Uterus (tissue), 3 donors: ENCODE measurements at regions not wholly inside any gene's neighbourhood (a gene's known extent, or its start where the extent isn't known, plus 50 kb on each side); places are given as distances from the start of the nearest gene placed in this dataset.

Experiments
- DNase-seq, 2 donors: peaks; one replicate each; pipeline ENCODE4 v3.0.0-alpha.2; 2019 to 2020
- H3K27ac ChIP-seq, 2 donors: fragments of 200-600 bp; sonication (generic); 1 replicate in 1 of 2; 2 replicates in 1 of 2; pipeline ENCODE4 v1.5.1; 2016 to 2018
- H3K27me3 ChIP-seq, 2 donors: fragments of 200-600 bp; sonication (generic); one replicate each; pipeline ENCODE4 v1.5.1; 2018 to 2019; ENCODE audit warnings: control low read depth in 1 of 2
- H3K36me3 ChIP-seq, 2 donors: fragments of 200-600 bp; sonication (generic); one replicate each; pipeline ENCODE4 v1.5.1; 2019; ENCODE audit warnings: control low read depth in 1 of 2
- H3K4me1 ChIP-seq, 2 donors: fragments of 200-600 bp; sonication (generic); one replicate each; pipeline ENCODE4 v1.5.1; 2018 to 2019; ENCODE audit warnings: control low read depth in 1 of 2
- H3K4me3 ChIP-seq, 2 donors: fragments of 200-600 bp; sonication (generic); 1 replicate in 1 of 2; 2 replicates in 1 of 2; pipeline ENCODE4 v1.5.1; 2018 to 2019; ENCODE audit warnings: mild to moderate bottlenecking in 1 of 2
- H3K9me3 ChIP-seq, 2 donors: fragments of 200-600 bp; sonication (generic); one replicate each; pipeline ENCODE4 v1.5.1; 2019; ENCODE audit warnings: control low read depth in 1 of 2
- POLR2A ChIP-seq, 2 donors: fragments of 450-650 bp; IDR thresholded peaks; one replicate each; pipeline ENCODE4 v1.6.1; 2016; ENCODE audit warnings: antibody characterized with exemption in 2 of 2, mild to moderate bottlenecking in 1 of 2, moderate library complexity in 1 of 2
- intact Hi-C: fragments of 100-400 bp; cut with DNase I; formaldehyde crosslinking; loops from one replicate; pipeline ENCODE4 v1.15.1; 2023; ENCODE audit warnings: low total_unique reads
- TF ChIP-seq, protein P1 (sequence below), 4 experiments: fragments of 200-600 bp in 2 of 4; fragments of 450-650 bp in 2 of 4; sonication (generic) in 2 of 4; IDR thresholded peaks; one replicate each; pipeline ENCODE4 v1.5.1; 2016 to 2019; ENCODE audit warnings: antibody characterized with exemption in 4 of 4, mild to moderate bottlenecking in 2 of 4, moderate library complexity in 1 of 4
- donor health status: DM: yes; HTN: yes; CAD: no.

DNA sequence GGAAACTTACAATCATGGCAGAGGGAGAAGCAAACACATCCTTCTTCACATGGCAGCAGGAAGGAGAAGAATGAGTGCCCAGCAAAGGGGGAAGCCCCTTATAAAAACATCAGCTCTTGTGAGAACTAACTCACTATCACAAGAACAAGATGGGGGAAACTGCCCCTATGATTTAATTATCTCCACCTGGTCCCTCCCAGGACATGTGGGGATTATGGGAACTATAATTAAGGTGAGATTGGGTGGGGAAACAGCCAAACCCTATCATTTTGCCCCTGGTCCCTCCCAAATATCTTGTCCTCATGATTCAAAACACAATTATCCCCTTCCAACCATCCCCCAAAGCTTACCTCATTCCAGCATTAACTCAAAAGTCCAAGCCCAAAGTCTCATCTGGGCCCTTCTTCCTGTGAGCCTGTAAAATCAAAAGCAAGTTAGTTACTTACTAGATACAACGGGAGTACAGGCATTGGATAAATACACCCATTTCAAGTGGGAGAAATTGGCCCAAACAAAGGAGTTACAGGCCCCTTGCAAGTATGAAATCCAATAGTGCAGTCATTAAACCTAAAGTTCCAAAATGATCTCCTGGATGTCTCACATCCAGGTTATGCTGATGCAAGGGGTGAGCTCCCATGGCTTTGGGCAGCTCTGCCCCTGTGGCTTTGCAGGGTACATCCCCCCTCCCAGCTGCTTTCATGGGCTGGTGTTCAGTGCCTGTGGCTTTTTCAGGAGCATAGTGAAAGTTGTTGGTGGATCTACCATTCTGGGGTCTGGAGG, 122.3 kb downstream of the MYCN start:
- intact Hi-C loops, result no loop called here
- no peak for TF ChIP-seq POLR2A (IDR thresholded peaks at IDR 0.05)
- TF ChIP-seq, protein P1, sequence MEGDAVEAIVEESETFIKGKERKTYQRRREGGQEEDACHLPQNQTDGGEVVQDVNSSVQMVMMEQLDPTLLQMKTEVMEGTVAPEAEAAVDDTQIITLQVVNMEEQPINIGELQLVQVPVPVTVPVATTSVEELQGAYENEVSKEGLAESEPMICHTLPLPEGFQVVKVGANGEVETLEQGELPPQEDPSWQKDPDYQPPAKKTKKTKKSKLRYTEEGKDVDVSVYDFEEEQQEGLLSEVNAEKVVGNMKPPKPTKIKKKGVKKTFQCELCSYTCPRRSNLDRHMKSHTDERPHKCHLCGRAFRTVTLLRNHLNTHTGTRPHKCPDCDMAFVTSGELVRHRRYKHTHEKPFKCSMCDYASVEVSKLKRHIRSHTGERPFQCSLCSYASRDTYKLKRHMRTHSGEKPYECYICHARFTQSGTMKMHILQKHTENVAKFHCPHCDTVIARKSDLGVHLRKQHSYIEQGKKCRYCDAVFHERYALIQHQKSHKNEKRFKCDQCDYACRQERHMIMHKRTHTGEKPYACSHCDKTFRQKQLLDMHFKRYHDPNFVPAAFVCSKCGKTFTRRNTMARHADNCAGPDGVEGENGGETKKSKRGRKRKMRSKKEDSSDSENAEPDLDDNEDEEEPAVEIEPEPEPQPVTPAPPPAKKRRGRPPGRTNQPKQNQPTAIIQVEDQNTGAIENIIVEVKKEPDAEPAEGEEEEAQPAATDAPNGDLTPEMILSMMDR (IDR thresholded peaks at IDR 0.05), result no peak
- DNase-seq, result no peak
- Histone ChIP-seq H3K36me3 (no peaks in the 10 kb centered on the region), H3K4me1 (no peaks in the 10 kb centered on the region), H3K27ac (no peak overlapping the region), H3K4me3 (no peak overlapping the region), H3K27me3 (no peaks in the 10 kb centered on the region), H3K9me3 (no peaks in the 10 kb centered on the region)

DNA sequence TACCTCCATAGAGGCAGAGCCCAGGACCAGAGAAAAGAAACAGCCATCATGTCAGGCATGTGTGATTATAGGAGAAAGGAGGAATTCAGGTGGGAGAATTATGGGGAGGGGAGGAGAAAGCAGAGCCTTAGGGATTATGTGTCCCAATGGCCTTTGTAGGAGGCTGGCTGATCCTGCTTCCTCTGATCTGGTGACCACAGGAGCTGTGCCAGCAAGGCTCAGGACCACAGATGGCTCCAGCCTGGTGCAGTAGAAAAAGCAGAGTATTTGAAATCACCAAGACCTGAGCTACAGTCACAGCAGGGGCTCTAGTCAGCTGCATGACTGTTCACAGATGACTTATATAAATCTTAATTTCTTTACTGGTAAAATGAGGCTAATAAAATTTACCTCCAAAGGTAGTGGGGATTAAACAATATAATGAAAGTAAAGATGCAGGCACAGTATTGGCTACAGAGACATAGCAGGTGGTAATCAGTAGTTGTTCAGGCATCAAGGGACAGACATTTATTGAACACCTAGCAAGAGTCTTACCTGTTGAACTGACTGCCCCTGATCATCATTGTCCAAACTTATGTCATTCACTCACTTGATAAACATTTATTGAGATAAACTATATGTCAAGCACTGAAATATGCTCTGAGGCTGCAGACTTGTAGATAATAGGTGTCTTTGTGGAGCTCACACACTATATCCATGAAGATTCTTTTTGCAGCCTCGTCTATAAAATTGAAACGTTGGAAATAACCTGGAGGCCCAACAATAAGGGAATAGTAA, 121.3 kb downstream of the MYCN start:
- Histone ChIP-seq H3K27ac (no peak overlapping the region), H3K4me1 (no peaks in the 10 kb centered on the region), H3K4me3 (no peak overlapping the region), H3K27me3 (no peaks in the 10 kb centered on the region), H3K9me3 (no peaks in the 10 kb centered on the region), H3K36me3 (no peaks in the 10 kb centered on the region)
- intact Hi-C loops, result no loop called here
- DNase-seq, result no peak
- no peak for TF ChIP-seq POLR2A (IDR thresholded peaks at IDR 0.05)
- TF ChIP-seq, protein P1 (IDR thresholded peaks at IDR 0.05), result no peak

DNA sequence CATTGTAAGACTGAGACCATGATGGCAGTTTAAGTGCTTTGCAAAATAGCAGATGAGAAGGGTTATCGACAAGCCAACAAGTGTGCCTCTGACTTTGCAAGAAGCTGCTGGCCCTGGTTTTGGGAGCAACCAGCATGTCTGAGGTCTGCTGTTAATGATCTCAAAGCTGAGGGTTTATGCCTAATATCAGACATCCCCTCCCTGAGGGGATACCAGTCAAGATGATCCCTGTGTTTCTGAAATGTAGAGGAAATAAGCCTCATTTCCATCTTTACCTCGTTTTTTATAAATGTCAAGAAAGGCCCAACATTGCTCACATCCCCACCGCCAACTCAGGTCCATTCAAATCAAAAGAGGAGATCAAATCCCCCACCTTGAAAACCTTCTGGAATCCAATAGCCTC, 120.6 kb downstream of the MYCN start:
- H3K27ac ChIP-seq, result no peak overlapping the region
- no peaks in the 10 kb centered on the region for H3K36me3 ChIP-seq
- no peaks in the 10 kb centered on the region for H3K4me1 ChIP-seq
- intact Hi-C loops, result no loop called here
- H3K4me3 ChIP-seq, result no peak overlapping the region
- H3K27me3 ChIP-seq, result no peaks in the 10 kb centered on the region
- TF ChIP-seq, protein P1 (IDR thresholded peaks at IDR 0.05), result no peak
- no peak for TF ChIP-seq POLR2A (IDR thresholded peaks at IDR 0.05)
- H3K9me3 ChIP-seq, result no peaks in the 10 kb centered on the region
- DNase-seq, result no peak

DNA sequence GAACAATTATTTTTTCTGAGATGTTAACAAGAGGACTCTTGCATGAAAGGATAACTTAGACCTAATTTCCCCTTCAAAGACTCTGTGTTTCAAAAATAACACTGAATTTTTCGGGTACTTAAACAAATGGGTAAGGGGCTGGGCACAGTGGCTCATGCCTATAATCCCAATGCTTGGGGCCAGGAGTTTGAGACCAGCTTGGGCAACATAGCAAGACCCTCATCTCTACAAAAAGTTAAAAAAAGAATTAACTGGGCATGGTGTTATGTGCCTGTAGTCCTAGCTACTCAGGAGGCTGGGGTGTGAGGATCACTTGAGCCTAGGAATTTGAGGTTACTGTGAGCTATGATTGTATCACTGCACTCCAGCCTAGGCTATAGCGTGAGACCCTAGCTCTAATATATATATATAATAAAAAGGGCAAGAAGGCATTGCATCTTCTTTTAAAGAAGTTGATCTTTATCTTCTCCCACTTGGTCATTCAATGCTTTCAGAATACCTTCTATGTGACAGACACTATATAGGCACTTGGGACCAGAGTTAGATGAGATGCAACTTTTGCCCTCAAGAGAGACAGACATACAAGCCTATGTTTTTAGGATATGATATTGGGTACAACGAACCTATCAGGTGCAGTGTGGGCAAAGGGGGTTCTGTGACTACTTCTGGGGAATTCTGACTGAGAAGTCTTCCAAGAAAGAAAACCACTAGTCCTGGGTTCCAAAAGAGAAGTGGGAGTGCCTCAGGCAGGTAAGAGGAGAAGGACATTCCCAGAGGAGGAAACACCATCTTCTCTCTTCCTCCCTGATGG, 120.0 kb downstream of the MYCN start:
- TF ChIP-seq, protein P1 (IDR thresholded peaks at IDR 0.05), result no peak
- TF ChIP-seq POLR2A (IDR thresholded peaks at IDR 0.05), result no peak
- H3K27ac ChIP-seq, result no peak overlapping the region

More for the DNA sequence above, 120.0 kb downstream of the MYCN start:
- no peaks in the 10 kb centered on the region for H3K27me3 ChIP-seq
- no peaks in the 10 kb centered on the region for H3K4me1 ChIP-seq
- no peak overlapping the region for H3K4me3 ChIP-seq
- no peaks in the 10 kb centered on the region for H3K9me3 ChIP-seq
- intact Hi-C loops, result no loop called here
- no peaks in the 10 kb centered on the region for H3K36me3 ChIP-seq
- DNase-seq, result no peak
